CD4-positive, CD25-positive, alpha-beta regulatory T cell (primary cell): ENCODE measurements at regions not wholly inside any gene's neighbourhood (a gene's known extent, or its start where the extent isn't known, plus 50 kb on each side); places are given as distances from the start of the nearest gene placed in this dataset.

Source experiments
- ATAC-seq, 2 donors: fragments of 150-1000 bp; cut with Tn5 transposase; one replicate each; pipeline ENCODE4 v1.10.0; 2021; ENCODE audit warnings: low read depth in 2 of 2, moderate number of reproducible peaks in 2 of 2, moderate library complexity in 1 of 2
- DNase-seq, 3 donors: peaks; one replicate each; pipeline versions ENCODE4 v3.0.0 to v3.0.0-alpha.2; 2012 to 2022; ENCODE audit warnings: mixed read lengths in 1 of 3
- H3K27ac ChIP-seq: one replicate; pipeline ENCODE4 v1.7.0; 2013; ENCODE audit warnings: mild to moderate bottlenecking, low read length; ENCODE audit not compliant: insufficient read depth, poor library complexity, severe bottlenecking
- H3K27me3 ChIP-seq: one replicate; pipeline ENCODE4 v1.7.0; 2013; ENCODE audit warnings: low read length; ENCODE audit not compliant: control insufficient read depth, insufficient read depth
- H3K36me3 ChIP-seq: one replicate; pipeline ENCODE4 v1.7.0; 2013; ENCODE audit warnings: mild to moderate bottlenecking, low read length, moderate library complexity; ENCODE audit not compliant: control insufficient read depth, insufficient read depth
- H3K4me1 ChIP-seq: 2 replicates; pipeline ENCODE4 v1.7.0; 2013; ENCODE audit warnings: mild to moderate bottlenecking, low read length; ENCODE audit not compliant: insufficient read depth, control insufficient read depth, poor library complexity, severe bottlenecking
- H3K4me3 ChIP-seq: one replicate; pipeline ENCODE4 v1.7.0; 2013; ENCODE audit warnings: low read depth, mild to moderate bottlenecking, low read length, moderate library complexity
- H3K9me3 ChIP-seq, 2 experiments: 1 replicate in 1 of 2; 2 replicates in 1 of 2; pipeline ENCODE4 v1.7.0; 2013; ENCODE audit warnings: low read length in 2 of 2, mild to moderate bottlenecking in 1 of 2, moderate library complexity in 1 of 2; ENCODE audit not compliant: control insufficient read depth in 2 of 2
- H3K27ac Mint-ChIP-seq, 3 donors: one replicate each; pipeline ENCODE4 v1.8.0; 2020 to 2022; ENCODE audit warnings: mild to moderate bottlenecking in 3 of 3, mixed read lengths in 3 of 3, moderate library complexity in 2 of 3
- H3K27me3 Mint-ChIP-seq: one replicate; pipeline ENCODE4 v1.8.0; 2022; ENCODE audit warnings: mild to moderate bottlenecking, mixed read lengths
- H3K36me3 Mint-ChIP-seq: one replicate; pipeline ENCODE4 v1.8.0; 2020; ENCODE audit warnings: mixed read lengths
- H3K4me1 Mint-ChIP-seq, 4 donors: one replicate each; pipeline ENCODE4 v1.8.0; 2020 to 2022; ENCODE audit warnings: mixed read lengths in 4 of 4, mild to moderate bottlenecking in 1 of 4
- H3K4me3 Mint-ChIP-seq, 4 donors: one replicate each; pipeline ENCODE4 v1.8.0; 2020 to 2022; ENCODE audit warnings: mild to moderate bottlenecking in 4 of 4, mixed read lengths in 4 of 4, moderate library complexity in 3 of 4
- H3K9me3 Mint-ChIP-seq, 7 donors: one replicate each; pipeline ENCODE4 v1.8.0; 2020 to 2022; ENCODE audit warnings: mixed read lengths in 7 of 7, mild to moderate bottlenecking in 3 of 7, moderate library complexity in 2 of 7

DNA sequence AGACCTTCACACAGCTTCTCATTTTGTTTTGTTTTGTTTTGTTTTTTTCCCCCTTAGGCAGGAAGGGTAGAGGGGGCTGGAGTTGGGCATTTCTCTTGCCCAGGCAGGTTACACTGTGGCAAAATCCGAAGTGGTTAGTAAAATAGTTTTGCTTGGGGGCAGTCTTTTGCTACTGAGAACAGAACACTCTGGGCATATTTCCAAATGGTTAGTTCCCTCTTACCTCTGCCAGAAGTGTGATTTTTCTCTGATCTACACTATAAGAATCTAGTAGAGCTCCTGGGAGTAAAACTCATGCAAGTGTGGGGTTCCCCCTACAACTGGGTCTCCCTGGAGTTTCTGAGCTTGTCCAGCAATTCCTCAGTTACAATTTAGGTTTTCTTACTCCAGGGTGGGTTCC lies 61.7 kb downstream of the NPS start:
- no peak for ATAC-seq

GRCh38 chr10:127614484-127615017 lies 65.4 kb downstream of the NPS start:
- no peak for ATAC-seq

More for the DNA sequence above, 61.7 kb downstream of the NPS start:
- H3K4me1 Mint-ChIP-seq: no peaks in the 10 kb centered on the region
- no peak overlapping the region for H3K4me3 Mint-ChIP-seq
- H3K9me3 ChIP-seq: no peaks in the 10 kb centered on the region
- no peaks in the 10 kb centered on the region for H3K36me3 Mint-ChIP-seq
- H3K27me3 Mint-ChIP-seq: no peaks in the 10 kb centered on the region
- DNase-seq: no peak
- H3K4me1 ChIP-seq: no peaks in the 10 kb centered on the region
- no peak overlapping the region for H3K4me3 ChIP-seq
- H3K36me3 ChIP-seq: no peaks in the 10 kb centered on the region
- no peak overlapping the region for H3K27ac ChIP-seq
- no peak overlapping the region for H3K27ac Mint-ChIP-seq
- peaks cover 0 to 3% (median 0%) of the 10 kb centered on the region in 7 donors for H3K9me3 Mint-ChIP-seq
- no peaks in the 10 kb centered on the region for H3K27me3 ChIP-seq

GRCh38 chr10:127618797-127619196 lies 69.7 kb downstream of the NPS start:
- Mint-ChIP-seq H3K9me3 (peaks cover 0 to 4% (median 0%) of the 10 kb centered on the region in 7 donors), H3K27me3 (no peaks in the 10 kb centered on the region), H3K4me1 (no peaks in the 10 kb centered on the region), H3K36me3 (no peaks in the 10 kb centered on the region), H3K27ac (no peak overlapping the region), H3K4me3 (no peak overlapping the region)
- Histone ChIP-seq H3K36me3 (no peaks in the 10 kb centered on the region), H3K9me3 (no peaks in the 10 kb centered on the region), H3K4me3 (no peak overlapping the region), H3K27ac (no peak overlapping the region), H3K27me3 (no peaks in the 10 kb centered on the region), H3K4me1 (no peaks in the 10 kb centered on the region)
- ATAC-seq: no peak
- DNase-seq: no peak

More at GRCh38 chr10:127614484-127615017, 65.4 kb downstream of the NPS start:
- Histone ChIP-seq H3K27ac (no peak overlapping the region), H3K4me3 (no peak overlapping the region), H3K27me3 (no peaks in the 10 kb centered on the region), H3K36me3 (no peaks in the 10 kb centered on the region), H3K9me3 (no peaks in the 10 kb centered on the region), H3K4me1 (no peaks in the 10 kb centered on the region)
- Mint-ChIP-seq H3K27me3 (no peaks in the 10 kb centered on the region), H3K27ac (no peak overlapping the region), H3K4me3 (no peak overlapping the region), H3K36me3 (no peaks in the 10 kb centered on the region), H3K9me3 (peaks cover 0 to 3% (median 2%) of the 10 kb centered on the region in 7 donors), H3K4me1 (no peaks in the 10 kb centered on the region)
- no peak for DNase-seq

DNA sequence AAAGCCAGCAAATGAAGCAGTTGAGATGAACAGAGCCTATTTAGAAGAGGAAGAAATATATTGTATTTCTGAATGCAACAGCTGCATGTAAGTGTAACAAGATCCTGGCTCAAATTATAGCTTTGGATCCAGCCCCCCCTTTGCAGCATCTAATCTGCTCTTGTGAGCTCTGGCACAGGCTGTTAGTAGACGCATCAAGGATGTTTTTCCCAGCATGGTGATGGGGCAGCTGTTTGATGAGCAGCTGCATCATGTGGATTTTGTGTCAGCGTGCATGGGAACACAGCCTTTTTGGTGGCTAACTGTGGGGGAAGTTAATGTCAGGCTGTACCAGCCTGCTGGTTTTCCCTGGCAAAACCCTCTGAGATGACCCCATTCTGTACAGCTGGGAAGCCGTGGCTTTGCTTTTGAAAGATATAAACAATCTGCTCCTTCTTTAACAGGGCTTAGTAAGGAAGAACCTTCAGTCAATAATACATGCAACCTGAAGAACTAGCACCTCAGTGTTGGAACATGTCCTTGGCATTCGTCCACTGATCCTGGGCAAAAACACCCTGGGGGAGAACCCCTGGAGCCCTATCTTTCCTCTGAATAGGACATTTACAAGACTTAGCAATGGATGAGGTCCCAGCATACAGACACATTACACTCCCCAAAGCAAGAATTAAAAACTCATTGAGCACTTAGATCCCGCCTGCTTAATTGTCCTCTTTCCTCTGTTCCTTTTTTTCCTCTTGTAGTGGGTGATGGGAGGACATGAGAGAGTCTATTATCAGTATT lies 70.6 kb downstream of the NPS start:
- H3K4me1 ChIP-seq: no peaks in the 10 kb centered on the region
- DNase-seq (no peak), ATAC-seq (no peak)
- no peaks in the 10 kb centered on the region for H3K27me3 Mint-ChIP-seq
- H3K36me3 Mint-ChIP-seq: no peaks in the 10 kb centered on the region
- H3K4me3 ChIP-seq: no peak overlapping the region
- H3K36me3 ChIP-seq: no peaks in the 10 kb centered on the region
- H3K27ac ChIP-seq: no peak overlapping the region
- H3K9me3 ChIP-seq: no peaks in the 10 kb centered on the region
- H3K27ac Mint-ChIP-seq: no peak overlapping the region
- peaks cover 0 to 4% (median 0%) of the 10 kb centered on the region in 7 donors for H3K9me3 Mint-ChIP-seq
- H3K4me3 Mint-ChIP-seq: no peak overlapping the region
- H3K27me3 ChIP-seq: no peaks in the 10 kb centered on the region
- no peaks in the 10 kb centered on the region for H3K4me1 Mint-ChIP-seq

DNA sequence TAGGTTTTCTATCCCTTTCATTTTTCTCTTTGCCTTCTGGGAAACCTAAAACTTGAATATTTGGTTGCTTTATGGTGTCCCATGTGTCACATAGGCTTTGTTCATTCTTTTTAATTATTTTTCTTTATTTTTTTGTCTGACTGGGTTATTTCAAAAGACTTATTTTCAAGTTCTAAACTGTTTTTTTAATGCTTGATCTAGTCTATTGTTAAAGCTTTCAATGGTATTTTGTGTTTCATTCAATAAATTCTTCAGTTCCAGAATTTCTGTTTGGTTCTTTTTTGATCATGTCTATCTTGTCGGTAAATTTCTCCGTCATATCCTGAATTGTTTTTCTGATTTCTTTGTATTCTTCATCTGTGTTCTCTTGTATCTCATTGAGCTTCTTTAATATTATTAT lies 86.8 kb downstream of the NPS start:
- Mint-ChIP-seq H3K9me3 (peaks cover 2 to 26% (median 18%) of the 10 kb centered on the region in 7 donors), H3K4me3 (no peak overlapping the region), H3K36me3 (no peaks in the 10 kb centered on the region), H3K27me3 (no peaks in the 10 kb centered on the region), H3K4me1 (peaks cover 0 to 4% (median 0%) of the 10 kb centered on the region in 4 donors), H3K27ac (no peak overlapping the region)
- peaks cover 16 to 31% of the 10 kb centered on the region in 2 experiments for H3K9me3 ChIP-seq
- no peak overlapping the region for H3K27ac ChIP-seq
- H3K4me1 ChIP-seq: no peaks in the 10 kb centered on the region
- DNase-seq (no peak), ATAC-seq (no peak)
- no peaks in the 10 kb centered on the region for H3K27me3 ChIP-seq
- H3K4me3 ChIP-seq: no peak overlapping the region
- H3K36me3 ChIP-seq: no peaks in the 10 kb centered on the region

- H3K9me3 Mint-ChIP-seq: peaks cover 0 to 1% (median 0%) of the 10 kb centered on the region in 7 donors
- no peak overlapping the region for H3K27ac ChIP-seq
- ATAC-seq (no peak), DNase-seq (no peak)
- no peak overlapping the region for H3K4me3 Mint-ChIP-seq
- no peak overlapping the region for H3K27ac Mint-ChIP-seq
- H3K27me3 ChIP-seq: no peaks in the 10 kb centered on the region
- H3K4me1 ChIP-seq: no peaks in the 10 kb centered on the region
- no peaks in the 10 kb centered on the region for H3K4me1 Mint-ChIP-seq
- H3K36me3 ChIP-seq: no peaks in the 10 kb centered on the region
- H3K36me3 Mint-ChIP-seq: no peaks in the 10 kb centered on the region
- no peaks in the 10 kb centered on the region for H3K9me3 ChIP-seq
- H3K27me3 Mint-ChIP-seq: no peaks in the 10 kb centered on the region
- no peak overlapping the region for H3K4me3 ChIP-seq
These were observed 88.1 kb upstream of the FOXI2 start for GRCh38 chr10:127648885-127649284.

DNA sequence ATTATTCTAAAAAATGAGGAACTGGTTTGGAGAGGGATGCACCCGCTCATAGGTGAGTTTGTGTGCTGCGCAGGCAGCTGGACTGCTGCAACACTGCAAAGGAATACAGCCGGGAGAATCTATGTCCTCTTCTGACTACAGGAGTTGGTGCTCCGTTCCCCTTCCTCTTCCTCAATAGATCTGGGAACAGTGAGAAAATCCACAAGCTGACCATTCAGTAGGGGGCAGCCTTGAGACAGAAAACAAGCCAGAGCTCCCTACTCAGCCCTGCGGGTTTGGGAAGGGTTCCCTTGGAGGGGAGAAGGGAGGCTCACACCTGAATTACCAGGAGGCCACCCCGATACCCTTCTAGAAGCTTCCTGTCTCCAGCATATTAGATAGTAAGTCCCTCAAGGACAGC lies 87.3 kb upstream of the FOXI2 start:
- Mint-ChIP-seq H3K27me3 (no peaks in the 10 kb centered on the region), H3K4me3 (no peak overlapping the region), H3K9me3 (peaks cover 0 to 1% (median 0%) of the 10 kb centered on the region in 7 donors), H3K27ac (no peak overlapping the region), H3K4me1 (no peaks in the 10 kb centered on the region), H3K36me3 (no peaks in the 10 kb centered on the region)
- H3K4me1 ChIP-seq: no peaks in the 10 kb centered on the region
- H3K36me3 ChIP-seq: no peaks in the 10 kb centered on the region
- no peak overlapping the region for H3K27ac ChIP-seq
- ATAC-seq (no peak), DNase-seq (no peak)
- no peak overlapping the region for H3K4me3 ChIP-seq
- H3K27me3 ChIP-seq: no peaks in the 10 kb centered on the region
- no peaks in the 10 kb centered on the region for H3K9me3 ChIP-seq

GRCh38 chr10:127657056-127657455 lies 79.9 kb upstream of the FOXI2 start:
- DNase-seq (no peak), ATAC-seq (no peak)
- no peak overlapping the region for H3K4me3 ChIP-seq
- no peaks in the 10 kb centered on the region for H3K4me1 ChIP-seq
- H3K36me3 ChIP-seq: no peaks in the 10 kb centered on the region
- Mint-ChIP-seq H3K27me3 (no peaks in the 10 kb centered on the region), H3K27ac (no peak overlapping the region), H3K9me3 (peaks cover 0 to 1% (median 0%) of the 10 kb centered on the region in 7 donors), H3K36me3 (no peaks in the 10 kb centered on the region), H3K4me1 (no peaks in the 10 kb centered on the region), H3K4me3 (no peak overlapping the region)
- H3K9me3 ChIP-seq: no peaks in the 10 kb centered on the region
- no peaks in the 10 kb centered on the region for H3K27me3 ChIP-seq
- no peak overlapping the region for H3K27ac ChIP-seq
